ACC112 (cell line): ENCODE measurements at regions not wholly inside any gene's neighbourhood (a gene's known extent, or its start where the extent isn't known, plus 50 kb on each side); places are given as distances from the start of the nearest gene placed in this dataset.

Experiments
- H2AFZ ChIP-seq: fragments of 200-600 bp; sonication (generic); one replicate; pipeline ENCODE4 v1.6.0; 2017; ENCODE audit warnings: antibody characterized with exemption, low read length; ENCODE audit not compliant: unreplicated experiment
- H3K27ac ChIP-seq: fragments of 200-600 bp; sonication (generic); 2 replicates; pipeline ENCODE4 v1.5.1; 2014; ENCODE audit warnings: low read depth, mild to moderate bottlenecking, antibody characterized with exemption, low read length, moderate library complexity
- H3K27me3 ChIP-seq: fragments of 200-600 bp; sonication (generic); 2 replicates; pipeline ENCODE4 v1.6.1; 2014; ENCODE audit warnings: mild to moderate bottlenecking, antibody characterized with exemption, low read length, moderate library complexity, mixed read lengths; ENCODE audit not compliant: insufficient read depth
- H3K36me3 ChIP-seq: fragments of 200-600 bp; sonication (generic); 2 replicates; pipeline ENCODE4 v1.6.1; 2016; ENCODE audit warnings: mild to moderate bottlenecking, antibody characterized with exemption, low read length, moderate library complexity, mixed read lengths; ENCODE audit not compliant: insufficient read depth
- H3K4me1 ChIP-seq: fragments of 200-600 bp; sonication (generic); one replicate; pipeline ENCODE4 v1.6.1; 2016; ENCODE audit warnings: low read length, mixed read lengths; ENCODE audit not compliant: insufficient read depth, unreplicated experiment, control insufficient read depth
- H3K4me3 ChIP-seq: fragments of 200-600 bp; sonication (generic); 2 replicates; pipeline ENCODE4 v1.5.1; 2014; ENCODE audit warnings: mild to moderate bottlenecking, low read depth, low read length
- H3K79me2 ChIP-seq: fragments of 200-600 bp; sonication (generic); one replicate; pipeline ENCODE4 v1.6.0; 2016; ENCODE audit warnings: low read length; ENCODE audit not compliant: control insufficient read depth, unreplicated experiment, insufficient read depth

DNA sequence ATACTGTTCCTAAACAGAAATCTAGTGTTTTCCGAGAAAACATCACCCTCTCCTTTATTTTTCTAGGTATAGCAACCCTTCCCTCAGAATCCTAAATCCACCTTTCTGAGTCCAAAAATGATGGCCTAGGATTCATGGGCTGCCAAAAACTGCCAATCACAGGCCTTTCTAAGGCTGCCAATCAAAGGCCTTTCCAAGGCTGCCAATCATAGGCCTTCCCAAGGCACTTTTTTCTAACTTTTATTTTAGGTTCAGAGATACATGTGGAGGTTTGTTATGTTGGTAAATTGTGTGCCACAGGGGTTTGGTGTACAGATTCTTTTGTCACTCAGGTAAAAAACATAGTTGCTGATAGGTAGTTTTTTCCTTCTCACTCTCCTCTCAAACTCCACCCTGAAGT lies 673.7 kb downstream of the FAT4 start:
- no peaks in the 10 kb centered on the region for H3K27me3 ChIP-seq
- H3K79me2 ChIP-seq: no peaks in the 10 kb centered on the region

DNA sequence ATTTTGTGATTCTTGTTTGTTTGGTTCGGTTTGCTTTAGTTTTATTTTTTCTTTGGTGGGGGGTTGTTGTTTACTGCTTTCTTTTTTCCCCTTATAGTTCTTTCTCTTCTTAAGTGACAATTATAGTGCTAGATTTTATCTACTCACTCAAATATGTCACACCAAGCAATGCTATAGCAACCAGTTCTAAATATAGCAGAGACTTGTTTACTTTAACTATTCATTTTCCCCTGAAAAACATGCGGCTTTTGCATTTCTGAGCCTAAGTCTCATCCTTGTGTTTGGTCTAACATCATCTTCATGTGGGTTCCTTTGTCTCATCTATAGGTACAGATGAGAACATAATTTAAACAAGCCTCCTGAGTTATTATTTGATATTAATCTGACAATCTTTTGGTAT lies 676.6 kb downstream of the FAT4 start:
- H3K36me3 ChIP-seq: no peaks in the 10 kb centered on the region
- no peaks in the 10 kb centered on the region for H3K4me1 ChIP-seq
- no peak overlapping the region for H3K4me3 ChIP-seq
- no peaks in the 10 kb centered on the region for H3K79me2 ChIP-seq
- no peak overlapping the region for H3K27ac ChIP-seq
- H2AFZ ChIP-seq: no peak overlapping the region
- H3K27me3 ChIP-seq: no peaks in the 10 kb centered on the region

More for the DNA sequence above, 673.7 kb downstream of the FAT4 start:
- no peaks in the 10 kb centered on the region for H3K36me3 ChIP-seq
- H2AFZ ChIP-seq: no peak overlapping the region
- peaks cover 5% of the 10 kb centered on the region for H3K4me1 ChIP-seq
- no peak overlapping the region for H3K27ac ChIP-seq
- H3K4me3 ChIP-seq: no peak overlapping the region

DNA sequence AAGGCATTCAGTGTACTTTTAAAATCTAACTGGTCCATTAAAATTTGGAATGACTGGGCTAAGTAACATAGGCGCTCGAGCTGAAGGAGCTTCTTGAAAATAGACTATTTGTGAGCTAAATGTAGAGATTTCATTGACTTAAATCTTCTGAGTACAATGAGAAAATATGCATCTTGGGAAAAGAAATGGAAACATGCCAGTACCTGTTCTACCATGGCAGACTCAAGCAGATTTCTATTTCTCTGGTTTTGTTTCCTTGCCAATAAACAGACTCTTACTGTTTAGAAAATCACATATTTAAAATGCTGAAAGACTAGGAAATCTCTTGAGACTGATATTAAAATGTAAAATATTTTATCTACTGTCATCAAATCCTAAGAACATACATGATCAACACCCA lies 678.1 kb downstream of the FAT4 start:
- Histone ChIP-seq H3K4me1 (no peaks in the 10 kb centered on the region), H3K36me3 (no peaks in the 10 kb centered on the region), H3K27me3 (no peaks in the 10 kb centered on the region), H2AFZ (no peak overlapping the region), H3K27ac (no peak overlapping the region), H3K79me2 (no peaks in the 10 kb centered on the region), H3K4me3 (no peak overlapping the region)

DNA sequence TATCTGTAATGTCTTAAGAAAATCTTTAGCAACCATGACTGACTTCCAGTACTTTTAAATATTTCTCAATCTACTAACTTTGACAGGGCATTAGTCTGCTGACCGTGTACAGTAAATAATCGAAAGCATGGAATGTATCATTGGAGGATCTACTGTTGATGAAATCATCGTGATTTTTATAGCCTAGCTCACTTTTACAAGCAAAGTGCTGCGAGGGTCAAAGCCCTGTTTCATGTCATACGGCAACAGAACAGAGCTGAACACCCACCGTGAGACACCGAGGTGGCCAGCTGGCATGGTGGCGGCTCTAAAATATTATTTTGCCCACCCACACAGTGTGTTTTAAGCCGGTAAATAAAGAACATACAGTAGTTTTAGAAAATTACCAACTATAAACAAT lies 679.3 kb downstream of the FAT4 start:
- Histone ChIP-seq H2AFZ (no peak overlapping the region), H3K4me3 (no peak overlapping the region), H3K27me3 (no peaks in the 10 kb centered on the region), H3K27ac (no peak overlapping the region), H3K4me1 (no peaks in the 10 kb centered on the region), H3K79me2 (no peaks in the 10 kb centered on the region), H3K36me3 (no peaks in the 10 kb centered on the region)

DNA sequence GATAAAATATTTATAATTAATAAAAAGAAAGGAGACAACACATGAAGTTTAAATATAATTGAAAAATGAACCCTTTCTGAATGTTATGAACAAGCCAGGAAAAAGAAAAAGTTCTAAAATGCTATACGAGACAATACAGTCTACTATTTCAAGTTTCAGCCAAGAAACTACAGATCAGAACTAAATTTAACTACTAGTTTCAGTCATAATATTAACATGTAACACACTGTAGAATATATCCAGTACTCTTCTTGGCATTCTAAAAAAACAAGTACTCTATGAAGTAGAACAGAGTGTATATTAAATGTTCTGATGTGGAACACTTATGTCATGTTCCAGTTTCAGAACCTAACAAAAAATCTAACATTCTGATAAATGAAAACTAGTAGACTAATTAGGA lies 679.7 kb downstream of the FAT4 start:
- H3K79me2 ChIP-seq: no peaks in the 10 kb centered on the region
- no peak overlapping the region for H3K27ac ChIP-seq
- H3K27me3 ChIP-seq: no peaks in the 10 kb centered on the region
- H3K4me3 ChIP-seq: no peak overlapping the region
- no peaks in the 10 kb centered on the region for H3K4me1 ChIP-seq
- H3K36me3 ChIP-seq: no peaks in the 10 kb centered on the region
- no peak overlapping the region for H2AFZ ChIP-seq

DNA sequence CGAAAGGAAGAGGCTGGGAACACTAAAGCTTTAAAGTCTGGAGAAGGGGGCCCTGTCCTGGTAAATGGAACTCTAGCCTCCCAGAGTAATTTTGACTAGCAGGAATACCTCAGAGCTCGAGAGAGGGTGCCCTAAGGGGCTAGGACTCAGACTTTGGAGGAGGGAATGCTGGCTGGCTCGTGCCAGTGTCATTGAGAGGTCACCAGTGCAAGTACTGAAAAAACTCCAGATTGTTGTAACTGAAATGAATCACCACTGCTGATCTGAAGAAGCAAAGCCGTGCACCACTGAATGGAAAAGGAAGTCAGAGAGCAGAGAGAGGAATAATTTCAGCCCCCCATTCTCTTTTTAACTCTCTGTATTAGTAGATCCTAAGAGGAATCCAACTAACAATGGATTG lies 690.2 kb downstream of the FAT4 start:
- no peaks in the 10 kb centered on the region for H3K27me3 ChIP-seq
- H3K79me2 ChIP-seq: no peaks in the 10 kb centered on the region
- no peaks in the 10 kb centered on the region for H3K36me3 ChIP-seq
- peak overlapping the region; percentile 18; the same call in 1 of the 2 replicates for H3K27ac ChIP-seq
- 0 out of 2 replicates have a peak overlapping the region, but pooled peaks have one; percentile 6 for H3K4me3 ChIP-seq
- peak overlapping the region; percentile 64 for H2AFZ ChIP-seq
- H3K4me1 ChIP-seq: peaks cover 4% of the 10 kb centered on the region

DNA sequence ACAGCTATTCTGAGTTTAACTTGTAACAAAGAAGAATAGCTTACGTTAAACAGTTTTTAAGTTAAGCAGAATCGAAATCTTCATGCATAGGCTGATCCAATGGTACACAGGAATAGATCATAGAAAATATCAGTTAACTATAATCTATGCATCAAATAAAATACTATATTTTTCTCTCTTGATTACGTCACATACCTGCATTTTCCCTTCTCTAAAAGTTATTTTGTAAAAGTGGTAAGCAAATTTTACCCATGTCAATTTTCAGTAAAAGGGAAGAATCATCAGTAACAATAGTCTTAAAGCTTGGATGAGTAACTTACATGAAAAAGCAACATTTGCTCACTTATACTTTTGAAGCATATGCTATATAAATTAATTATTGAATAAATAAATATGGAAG lies 692.4 kb downstream of the FAT4 start:
- H2AFZ ChIP-seq: no peak overlapping the region
- no peak overlapping the region for H3K4me3 ChIP-seq
- H3K4me1 ChIP-seq: peaks cover 4% of the 10 kb centered on the region
- H3K27me3 ChIP-seq: no peaks in the 10 kb centered on the region
- no peaks in the 10 kb centered on the region for H3K36me3 ChIP-seq
- H3K27ac ChIP-seq: no peak overlapping the region
- H3K79me2 ChIP-seq: no peaks in the 10 kb centered on the region

DNA sequence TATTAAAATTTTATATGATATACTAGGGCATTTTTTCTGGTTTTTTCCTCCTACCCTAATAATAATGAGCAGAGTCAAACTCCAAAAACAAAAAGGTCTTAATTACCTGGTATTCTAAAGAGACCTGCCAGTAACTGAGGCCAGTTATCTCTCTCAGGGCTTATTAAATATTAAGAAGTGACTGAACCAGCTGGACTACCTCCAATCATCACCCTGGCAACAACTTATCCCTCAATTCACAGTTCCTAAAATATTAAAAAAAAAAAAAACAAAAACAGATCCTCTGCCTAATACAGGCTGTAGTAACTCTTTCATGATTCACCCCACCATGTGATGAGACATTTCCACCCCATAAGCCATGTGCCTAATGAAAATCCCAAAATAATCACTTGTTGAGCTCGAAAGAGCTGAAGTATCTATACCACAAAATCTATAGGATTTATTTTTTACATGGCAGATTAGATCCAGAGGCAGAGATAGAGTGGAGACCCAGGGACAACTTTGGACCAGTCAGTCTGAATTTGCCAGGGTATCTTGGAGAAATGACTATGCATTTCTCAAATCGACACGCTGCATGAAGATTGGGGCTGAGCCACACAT lies 698.0 kb downstream of the FAT4 start:
- Histone ChIP-seq H3K27me3 (no peaks in the 10 kb centered on the region), H2AFZ (no peak overlapping the region), H3K27ac (no peak overlapping the region), H3K36me3 (no peaks in the 10 kb centered on the region), H3K4me3 (no peak overlapping the region), H3K79me2 (no peaks in the 10 kb centered on the region), H3K4me1 (no peaks in the 10 kb centered on the region)

DNA sequence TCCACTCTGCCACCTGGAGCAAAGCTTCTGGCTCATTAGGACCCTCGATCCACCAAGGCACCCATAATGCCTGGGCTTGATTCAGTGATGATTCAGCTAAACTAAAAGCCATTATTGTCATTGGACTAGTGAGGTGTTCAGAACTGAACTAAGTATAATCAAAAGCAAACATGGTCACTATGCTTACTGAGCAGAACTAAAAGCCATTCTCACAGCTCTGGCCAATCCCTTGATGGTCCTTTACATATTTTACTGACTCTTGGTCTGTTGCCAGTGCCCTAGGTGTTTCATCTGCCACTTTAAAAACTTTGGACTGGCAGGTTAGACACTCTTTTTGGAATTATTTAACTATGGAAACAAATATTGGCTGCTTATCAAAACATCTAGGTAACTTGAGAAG lies 703.5 kb downstream of the FAT4 start:
- H3K4me3 ChIP-seq: no peak overlapping the region
- H3K79me2 ChIP-seq: no peaks in the 10 kb centered on the region
- H3K4me1 ChIP-seq: no peaks in the 10 kb centered on the region
- H2AFZ ChIP-seq: no peak overlapping the region
- H3K27ac ChIP-seq: no peak overlapping the region
- no peaks in the 10 kb centered on the region for H3K27me3 ChIP-seq
- no peaks in the 10 kb centered on the region for H3K36me3 ChIP-seq

DNA sequence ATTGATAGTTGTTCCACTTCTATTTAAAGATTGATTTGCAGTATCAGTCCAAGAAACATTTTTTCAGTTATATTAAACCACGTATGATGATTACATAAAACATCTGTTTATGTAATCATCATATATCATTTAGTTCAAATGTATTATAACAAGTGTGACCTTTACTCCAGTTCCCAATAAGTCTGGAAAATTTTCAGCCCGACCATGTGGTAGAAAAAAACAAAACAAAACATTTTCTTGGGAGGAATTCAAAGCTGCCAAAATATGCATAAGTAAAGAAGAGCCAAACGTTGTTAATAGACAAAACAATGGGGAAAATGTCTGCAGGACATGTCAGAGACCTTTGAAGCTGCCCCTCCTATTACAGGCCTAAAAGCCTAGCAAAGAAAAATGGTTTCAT lies 709.1 kb downstream of the FAT4 start:
- Histone ChIP-seq H3K27ac (no peak overlapping the region), H2AFZ (no peak overlapping the region), H3K36me3 (no peaks in the 10 kb centered on the region), H3K4me1 (no peaks in the 10 kb centered on the region), H3K27me3 (no peaks in the 10 kb centered on the region), H3K4me3 (no peak overlapping the region), H3K79me2 (no peaks in the 10 kb centered on the region)

DNA sequence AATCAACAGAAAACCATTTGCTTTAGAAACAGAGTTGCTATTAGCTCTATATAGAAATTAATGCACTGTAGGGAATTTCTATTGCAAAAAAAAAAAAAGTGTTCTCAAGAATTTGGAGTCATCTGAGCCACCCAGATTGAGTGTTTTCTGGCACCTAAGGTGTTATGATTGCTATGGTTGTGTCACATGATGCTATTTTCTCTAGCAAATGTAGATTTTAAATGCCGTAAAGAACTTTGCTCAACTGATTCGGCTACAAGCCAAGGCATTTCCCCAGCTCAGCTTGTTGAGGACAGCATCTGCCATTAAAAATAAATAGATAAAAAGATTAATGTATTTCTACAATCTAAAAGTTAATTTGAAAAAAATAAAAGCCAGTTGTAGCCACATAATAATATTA lies 712.8 kb downstream of the FAT4 start:
- H3K4me1 ChIP-seq: no peaks in the 10 kb centered on the region
- no peaks in the 10 kb centered on the region for H3K36me3 ChIP-seq
- H3K4me3 ChIP-seq: no peak overlapping the region
- no peak overlapping the region for H3K27ac ChIP-seq
- H3K79me2 ChIP-seq: no peaks in the 10 kb centered on the region
- no peaks in the 10 kb centered on the region for H3K27me3 ChIP-seq
- H2AFZ ChIP-seq: no peak overlapping the region
